ENCODE measurements at regions not wholly inside any gene's neighbourhood (a gene's known extent, or its start where the extent isn't known, plus 50 kb on each side); places are given as distances from the start of the nearest gene placed in this dataset.

DNA sequence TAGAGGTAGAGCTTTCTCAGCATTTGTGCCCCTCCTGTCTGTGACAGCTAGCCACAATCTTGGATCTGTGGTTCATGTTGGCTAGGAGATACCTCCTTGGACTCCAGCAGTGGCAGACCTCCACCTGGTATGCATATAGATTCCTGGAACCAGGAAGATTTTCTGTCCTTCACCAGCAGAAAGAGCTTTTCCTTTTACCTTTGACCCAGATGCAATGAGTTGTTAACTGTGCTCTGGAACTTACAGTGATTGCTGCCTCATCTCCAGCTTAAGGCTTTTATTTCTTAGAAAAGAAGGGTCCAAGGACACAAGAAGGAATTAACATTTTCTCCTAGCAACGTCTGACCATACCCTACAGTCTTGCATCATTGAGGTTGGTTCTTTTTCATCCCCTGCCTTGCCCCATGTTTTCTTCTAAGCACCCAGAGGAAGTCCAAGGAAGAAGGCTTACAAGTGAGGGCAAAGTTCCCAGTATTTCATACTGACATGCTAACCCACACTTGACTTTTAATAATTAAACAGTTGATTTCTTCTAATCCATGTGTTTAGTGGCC lies 217.1 kb upstream of the ARHGAP24 start:
- H3K4me1 ChIP-seq (ENCODE audit: insufficient read depth, low read length) = no peaks in the 10 kb centered on the region
- DNase-seq (ENCODE audit: low read depth) (no peak), FAIRE-seq (no peak)
- H3K79me2 ChIP-seq (ENCODE audit: insufficient read depth, low read length) = no peaks in the 10 kb centered on the region
- no peak overlapping the region for H2AFZ ChIP-seq (ENCODE audit: low read depth, low read length)
- peaks cover 5% of the 10 kb centered on the region for H3K9me3 Mint-ChIP-seq (ENCODE audit: unreplicated experiment)
- TF ChIP-seq, protein P1, sequence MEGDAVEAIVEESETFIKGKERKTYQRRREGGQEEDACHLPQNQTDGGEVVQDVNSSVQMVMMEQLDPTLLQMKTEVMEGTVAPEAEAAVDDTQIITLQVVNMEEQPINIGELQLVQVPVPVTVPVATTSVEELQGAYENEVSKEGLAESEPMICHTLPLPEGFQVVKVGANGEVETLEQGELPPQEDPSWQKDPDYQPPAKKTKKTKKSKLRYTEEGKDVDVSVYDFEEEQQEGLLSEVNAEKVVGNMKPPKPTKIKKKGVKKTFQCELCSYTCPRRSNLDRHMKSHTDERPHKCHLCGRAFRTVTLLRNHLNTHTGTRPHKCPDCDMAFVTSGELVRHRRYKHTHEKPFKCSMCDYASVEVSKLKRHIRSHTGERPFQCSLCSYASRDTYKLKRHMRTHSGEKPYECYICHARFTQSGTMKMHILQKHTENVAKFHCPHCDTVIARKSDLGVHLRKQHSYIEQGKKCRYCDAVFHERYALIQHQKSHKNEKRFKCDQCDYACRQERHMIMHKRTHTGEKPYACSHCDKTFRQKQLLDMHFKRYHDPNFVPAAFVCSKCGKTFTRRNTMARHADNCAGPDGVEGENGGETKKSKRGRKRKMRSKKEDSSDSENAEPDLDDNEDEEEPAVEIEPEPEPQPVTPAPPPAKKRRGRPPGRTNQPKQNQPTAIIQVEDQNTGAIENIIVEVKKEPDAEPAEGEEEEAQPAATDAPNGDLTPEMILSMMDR (IDR thresholded peaks at IDR 0.05; ENCODE audit: insufficient read depth, low read depth, low read length) = no peak
- no peak for TF ChIP-seq EZH2 (IDR thresholded peaks at IDR 0.05; ENCODE audit: insufficient read depth, low read length)
- no peak overlapping the region for H3K4me3 Mint-ChIP-seq (ENCODE audit: unreplicated experiment)
- H3K27me3 Mint-ChIP-seq (ENCODE audit: low read depth, unreplicated experiment) = no peaks in the 10 kb centered on the region
- no peak overlapping the region for H3K9ac ChIP-seq (ENCODE audit: low read length)
- no peaks in the 10 kb centered on the region for H3K27me3 ChIP-seq (ENCODE audit: insufficient read depth, low read length)
- no peak overlapping the region for H3K27ac ChIP-seq (ENCODE audit: low read depth, low read length)
- H3K9me3 ChIP-seq (ENCODE audit: insufficient read depth, low read depth, low read length) = no peaks in the 10 kb centered on the region
- no peaks in the 10 kb centered on the region for H3K36me3 Mint-ChIP-seq (ENCODE audit: low read depth, unreplicated experiment)
- H3K36me3 ChIP-seq (ENCODE audit: insufficient read depth, low read length) = no peaks in the 10 kb centered on the region
- no peaks in the 10 kb centered on the region for H4K20me1 ChIP-seq (ENCODE audit: insufficient read depth, low read length)
- H3K4me2 ChIP-seq (ENCODE audit: low read length) = no peak overlapping the region
- no peaks in the 10 kb centered on the region for H3K4me1 Mint-ChIP-seq (ENCODE audit: low read depth, unreplicated experiment)
- no peak overlapping the region for H3K27ac Mint-ChIP-seq (ENCODE audit: unreplicated experiment)
- H3K4me3 ChIP-seq (ENCODE audit: insufficient read depth, low read depth, low read length) = no peak overlapping the region

DNA sequence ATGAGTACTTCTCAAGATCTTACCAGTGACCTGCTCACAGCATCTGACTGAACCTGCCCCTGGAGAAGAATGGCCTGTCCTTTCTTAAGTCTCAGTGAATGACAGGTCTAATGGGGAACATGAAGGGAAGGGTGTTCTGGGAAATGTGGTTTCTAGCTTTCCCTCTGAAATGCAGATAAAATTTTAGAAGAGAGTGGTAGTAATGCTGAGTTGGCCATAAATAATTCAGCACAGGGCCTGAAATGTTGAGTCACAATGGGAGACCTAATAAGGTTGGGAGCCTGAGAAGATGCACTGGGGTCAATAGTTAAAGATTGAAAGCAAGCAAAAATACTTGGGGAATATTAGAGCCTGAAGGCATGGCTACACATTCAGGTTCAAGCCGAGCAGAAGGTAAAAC lies 214.9 kb upstream of the ARHGAP24 start:
- no peak overlapping the region for H3K27ac ChIP-seq (ENCODE audit: low read depth, low read length)
- no peaks in the 10 kb centered on the region for H4K20me1 ChIP-seq (ENCODE audit: insufficient read depth, low read length)
- no peaks in the 10 kb centered on the region for H3K4me1 ChIP-seq (ENCODE audit: insufficient read depth, low read length)
- no peaks in the 10 kb centered on the region for H3K9me3 ChIP-seq (ENCODE audit: insufficient read depth, low read depth, low read length)
- no peak for DNase-seq (ENCODE audit: low read depth)
- H3K4me3 Mint-ChIP-seq (ENCODE audit: unreplicated experiment) = no peak overlapping the region
- no peaks in the 10 kb centered on the region for H3K36me3 ChIP-seq (ENCODE audit: insufficient read depth, low read length)
- no peaks in the 10 kb centered on the region for H3K27me3 Mint-ChIP-seq (ENCODE audit: low read depth, unreplicated experiment)
- FAIRE-seq = no peak
- TF ChIP-seq, protein P1 (IDR thresholded peaks at IDR 0.05; ENCODE audit: insufficient read depth, low read depth, low read length) = no peak
- TF ChIP-seq EZH2 (IDR thresholded peaks at IDR 0.05; ENCODE audit: insufficient read depth, low read length) = no peak
- no peak overlapping the region for H2AFZ ChIP-seq (ENCODE audit: low read depth, low read length)
- H3K9me3 Mint-ChIP-seq (ENCODE audit: unreplicated experiment) = peaks cover 1% of the 10 kb centered on the region
- H3K27me3 ChIP-seq (ENCODE audit: insufficient read depth, low read length) = no peaks in the 10 kb centered on the region
- H3K4me3 ChIP-seq (ENCODE audit: insufficient read depth, low read depth, low read length) = no peak overlapping the region
- H3K9ac ChIP-seq (ENCODE audit: low read length) = no peak overlapping the region
- no peaks in the 10 kb centered on the region for H3K36me3 Mint-ChIP-seq (ENCODE audit: low read depth, unreplicated experiment)
- H3K4me1 Mint-ChIP-seq (ENCODE audit: low read depth, unreplicated experiment) = no peaks in the 10 kb centered on the region
- no peak overlapping the region for H3K27ac Mint-ChIP-seq (ENCODE audit: unreplicated experiment)
- no peak overlapping the region for H3K4me2 ChIP-seq (ENCODE audit: low read length)
- H3K79me2 ChIP-seq (ENCODE audit: insufficient read depth, low read length) = no peaks in the 10 kb centered on the region

DNA sequence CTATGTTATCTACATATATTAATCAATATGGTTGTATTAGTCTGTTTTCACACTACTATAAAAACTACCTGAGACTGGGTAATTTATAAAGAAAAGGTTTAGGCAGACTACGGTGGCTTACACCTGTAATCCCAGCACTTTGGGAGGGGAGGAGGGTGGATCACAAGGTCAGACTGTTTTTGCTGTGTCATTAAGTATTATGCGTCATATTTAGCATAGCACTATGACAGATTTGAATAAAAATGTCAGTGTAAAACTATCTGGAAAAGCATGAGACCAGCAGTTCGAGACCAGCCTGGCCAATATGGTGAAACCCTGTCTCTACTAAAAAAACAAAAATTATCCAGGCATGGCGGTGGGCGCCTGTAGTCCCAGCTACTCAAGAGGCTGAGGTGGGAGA lies 209.7 kb upstream of the ARHGAP24 start:
- no peak overlapping the region for H3K9ac ChIP-seq (ENCODE audit: low read length)
- Mint-ChIP-seq H3K27ac (ENCODE audit: unreplicated experiment) (no peak overlapping the region), H3K4me3 (ENCODE audit: unreplicated experiment) (no peak overlapping the region), H3K36me3 (ENCODE audit: low read depth, unreplicated experiment) (no peaks in the 10 kb centered on the region), H3K4me1 (ENCODE audit: low read depth, unreplicated experiment) (no peaks in the 10 kb centered on the region), H3K27me3 (ENCODE audit: low read depth, unreplicated experiment) (no peaks in the 10 kb centered on the region), H3K9me3 (ENCODE audit: unreplicated experiment) (no peaks in the 10 kb centered on the region)
- no peak overlapping the region for H3K4me2 ChIP-seq (ENCODE audit: low read length)
- no peak overlapping the region for H3K27ac ChIP-seq (ENCODE audit: low read depth, low read length)
- H3K36me3 ChIP-seq (ENCODE audit: insufficient read depth, low read length) = no peaks in the 10 kb centered on the region
- TF ChIP-seq, protein P1 (IDR thresholded peaks at IDR 0.05; ENCODE audit: insufficient read depth, low read depth, low read length) = no peak
- TF ChIP-seq EZH2 (IDR thresholded peaks at IDR 0.05; ENCODE audit: insufficient read depth, low read length) = no peak
- no peak overlapping the region for H2AFZ ChIP-seq (ENCODE audit: low read depth, low read length)
- no peaks in the 10 kb centered on the region for H3K9me3 ChIP-seq (ENCODE audit: insufficient read depth, low read depth, low read length)
- H3K4me1 ChIP-seq (ENCODE audit: insufficient read depth, low read length) = no peaks in the 10 kb centered on the region
- no peak overlapping the region for H3K4me3 ChIP-seq (ENCODE audit: insufficient read depth, low read depth, low read length)
- H3K27me3 ChIP-seq (ENCODE audit: insufficient read depth, low read length) = no peaks in the 10 kb centered on the region
- DNase-seq (ENCODE audit: low read depth) (no peak), FAIRE-seq (no peak)
- H4K20me1 ChIP-seq (ENCODE audit: insufficient read depth, low read length) = no peaks in the 10 kb centered on the region
- no peaks in the 10 kb centered on the region for H3K79me2 ChIP-seq (ENCODE audit: insufficient read depth, low read length)
